H9 (cell line): ENCODE measurements at regions not wholly inside any gene's neighbourhood (a gene's known extent, or its start where the extent isn't known, plus 50 kb on each side); places are given as distances from the start of the nearest gene placed in this dataset.

Experiments
- DNase-seq: peaks from one replicate; pipeline ENCODE4 v3.0.0-alpha.2; 2017
- H2AFZ ChIP-seq: one replicate; pipeline ENCODE4 v1.6.1; 2013; ENCODE audit warnings: mild to moderate bottlenecking, low read length, control low read depth, moderate library complexity
- H2AK5ac ChIP-seq: 2 replicates; pipeline ENCODE4 v1.6.1; 2013; ENCODE audit warnings: low read length, control low read depth, mixed read lengths; ENCODE audit not compliant: insufficient read length
- H2BK120ac ChIP-seq: one replicate; pipeline ENCODE4 v1.6.1; 2013; ENCODE audit warnings: low read depth, mild to moderate bottlenecking, low read length, control low read depth, inconsistent platforms; ENCODE audit not compliant: poor library complexity, severe bottlenecking
- H2BK12ac ChIP-seq: 2 replicates; pipeline ENCODE4 v1.6.1; 2013; ENCODE audit warnings: low read length, control low read depth, mixed read lengths, low read depth; ENCODE audit not compliant: insufficient read length
- H2BK15ac ChIP-seq: 2 replicates; pipeline ENCODE4 v1.6.1; 2013; ENCODE audit warnings: low read depth, low read length, control low read depth
- H2BK20ac ChIP-seq: one replicate; pipeline ENCODE4 v1.6.1; 2013; ENCODE audit warnings: low read depth, mild to moderate bottlenecking, low read length, control low read depth, inconsistent platforms; ENCODE audit not compliant: poor library complexity, severe bottlenecking
- H2BK5ac ChIP-seq: 2 replicates; pipeline ENCODE4 v1.6.1; 2013; ENCODE audit warnings: low read length, control low read depth, mixed read lengths; ENCODE audit not compliant: insufficient read length
- H3K14ac ChIP-seq: 2 replicates; pipeline ENCODE4 v1.6.1; 2013; ENCODE audit warnings: low read length, control low read depth; ENCODE audit not compliant: insufficient read depth
- H3K18ac ChIP-seq: 2 replicates; pipeline ENCODE4 v1.6.1; 2013; ENCODE audit warnings: low read depth, mild to moderate bottlenecking, mixed read lengths, low read length, control low read depth; ENCODE audit not compliant: insufficient read length
- H3K23ac ChIP-seq: 2 replicates; pipeline ENCODE4 v1.6.1; 2013; ENCODE audit warnings: low read length, control low read depth, mixed read lengths, low read depth; ENCODE audit not compliant: insufficient read length
- H3K23me2 ChIP-seq: 2 replicates; pipeline ENCODE4 v1.6.1; 2013; ENCODE audit warnings: low read depth, mild to moderate bottlenecking, mixed read lengths, low read length, control low read depth; ENCODE audit not compliant: insufficient read length, poor library complexity, severe bottlenecking
- H3K27ac ChIP-seq: 2 replicates; pipeline ENCODE4 v1.5.1; 2013; ENCODE audit warnings: low read length, control low read depth, mixed read lengths, low read depth; ENCODE audit not compliant: insufficient read length
- H3K27me3 ChIP-seq: 2 replicates; pipeline ENCODE4 v1.6.1; 2013; ENCODE audit warnings: low read length, control low read depth, inconsistent platforms; ENCODE audit not compliant: insufficient read depth
- H3K4ac ChIP-seq: 2 replicates; pipeline ENCODE4 v1.6.1; 2013; ENCODE audit warnings: low read depth, mild to moderate bottlenecking, control low read depth, inconsistent platforms, low read length, moderate library complexity
- H3K4me1 ChIP-seq: 2 replicates; pipeline ENCODE4 v1.6.1; 2013; ENCODE audit warnings: low read length, control low read depth, inconsistent platforms; ENCODE audit not compliant: insufficient read depth
- H3K4me2 ChIP-seq: 2 replicates; pipeline ENCODE4 v1.6.1; 2013; ENCODE audit warnings: low read length, control low read depth, mixed read lengths; ENCODE audit not compliant: insufficient read length, insufficient read depth
- H3K56ac ChIP-seq: 2 replicates; pipeline ENCODE4 v1.6.1; 2013; ENCODE audit warnings: low read depth, mild to moderate bottlenecking, mixed read lengths, low read length, control low read depth; ENCODE audit not compliant: insufficient read length
- H3K79me1 ChIP-seq: 2 replicates; pipeline ENCODE4 v1.6.1; 2013; ENCODE audit warnings: low read depth, mild to moderate bottlenecking, moderate library complexity, low read length, control low read depth, inconsistent platforms; ENCODE audit not compliant: insufficient read depth, poor library complexity, severe bottlenecking
- H3K79me2 ChIP-seq: 2 replicates; pipeline ENCODE4 v1.6.1; 2013; ENCODE audit warnings: low read length, control low read depth, inconsistent platforms; ENCODE audit not compliant: insufficient read depth
- H3K9ac ChIP-seq: 2 replicates; pipeline ENCODE4 v1.6.1; 2013; ENCODE audit warnings: low read length, control low read depth, mixed read lengths; ENCODE audit not compliant: insufficient read length; ENCODE audit errors: extremely low read depth
- H3K9me3 ChIP-seq: one replicate; pipeline ENCODE4 v1.6.1; 2013; ENCODE audit warnings: low read depth, low read length, inconsistent platforms; ENCODE audit not compliant: control insufficient read depth
- H3T11ph ChIP-seq: one replicate; pipeline ENCODE4 v1.6.1; 2013; ENCODE audit warnings: mild to moderate bottlenecking, low read length, control low read depth, inconsistent platforms
- H4K20me1 ChIP-seq: one replicate; pipeline ENCODE4 v1.6.1; 2013; ENCODE audit not compliant: control insufficient read depth, insufficient read length, insufficient read depth
- H4K5ac ChIP-seq: 2 replicates; pipeline ENCODE4 v1.6.1; 2013; ENCODE audit warnings: low read depth, mild to moderate bottlenecking, mixed read lengths, low read length, control low read depth; ENCODE audit not compliant: insufficient read length
- H4K8ac ChIP-seq: replicated peaks from 2 replicates; pipeline ENCODE4 v1.6.1; 2013; ENCODE audit warnings: low read length, control low read depth, mixed read lengths, low read depth; ENCODE audit not compliant: insufficient read length
- H4K91ac ChIP-seq: 2 replicates; pipeline ENCODE4 v1.6.1; 2013; ENCODE audit warnings: low read depth, mild to moderate bottlenecking, moderate library complexity, mixed read lengths, low read length, control low read depth; ENCODE audit not compliant: insufficient read length
- H3K27ac Mint-ChIP-seq, 3 experiments: 2 replicates in 2 of 3; 3 replicates in 1 of 3; pipeline ENCODE4 v1.8.0; 2020 to 2021; ENCODE audit warnings: mixed read lengths in 3 of 3, mild to moderate bottlenecking in 1 of 3, moderate library complexity in 1 of 3
- H3K27me3 Mint-ChIP-seq: 2 replicates; pipeline ENCODE4 v1.8.0; 2021; ENCODE audit warnings: low read depth, mild to moderate bottlenecking, moderate library complexity, mixed read lengths
- H3K36me3 Mint-ChIP-seq, 3 experiments: 2 replicates in 2 of 3; 3 replicates in 1 of 3; pipeline ENCODE4 v1.8.0; 2020 to 2021; ENCODE audit warnings: low read depth in 3 of 3, mixed read lengths in 3 of 3; ENCODE audit not compliant: insufficient read depth in 1 of 3
- H3K4me1 Mint-ChIP-seq, 2 experiments: 2 replicates each; pipeline ENCODE4 v1.8.0; 2020; ENCODE audit warnings: mixed read lengths in 2 of 2
- H3K4me3 Mint-ChIP-seq, 2 experiments: 2 replicates in 1 of 2; 3 replicates in 1 of 2; pipeline ENCODE4 v1.8.0; 2020 to 2021; ENCODE audit warnings: mild to moderate bottlenecking in 2 of 2, mixed read lengths in 2 of 2, moderate library complexity in 1 of 2
- H3K9me3 Mint-ChIP-seq, 2 experiments: 2 replicates in 1 of 2; 3 replicates in 1 of 2; pipeline ENCODE4 v1.8.0; 2020; ENCODE audit warnings: mild to moderate bottlenecking in 2 of 2, mixed read lengths in 2 of 2, moderate library complexity in 1 of 2
- CTCF ChIP-seq: fragments of 200-600 bp; sonication (generic); conservative IDR thresholded peaks from 3 replicates; pipeline ENCODE4 v1.8.0; 2021; ENCODE audit warnings: antibody characterized with exemption, mild to moderate bottlenecking
- WGBS: extraction: QIAGEN DNeasy Blood & Tissue Kit; methylation state at CpG from one replicate; pipeline ENCODE4 v1.1.7; 2013; ENCODE audit warnings: missing lambda C conversion rate, low lambda C conversion rate, mixed read lengths; ENCODE audit not compliant: insufficient read length; ENCODE audit errors: extremely low coverage; 5-methylcytosine and 5-hydroxymethylcytosine counted together

- Histone ChIP-seq H3K9ac (no peak overlapping the region), H3K23ac (no peak overlapping the region), H3K79me2 (no peaks in the 10 kb centered on the region), H2BK12ac (no peak overlapping the region), H2BK120ac (no peak overlapping the region), H3T11ph (no peak overlapping the region), H3K4me1 (no peaks in the 10 kb centered on the region), H2BK20ac (no peak overlapping the region), H2BK15ac (no peak overlapping the region), H3K27me3 (no peaks in the 10 kb centered on the region), H3K23me2 (no peaks in the 10 kb centered on the region), H3K18ac (no peak overlapping the region), H4K5ac (no peak overlapping the region), H3K9me3 (no peaks in the 10 kb centered on the region), H3K4me2 (no peak overlapping the region), H3K27ac (no peak overlapping the region), H4K91ac (no peak overlapping the region), H3K79me1 (no peaks in the 10 kb centered on the region), H2BK5ac (no peak overlapping the region), H4K20me1 (no peaks in the 10 kb centered on the region), H3K4ac (no peak overlapping the region), H3K14ac (no peak overlapping the region), H2AK5ac (no peak overlapping the region), H4K8ac (no peak overlapping the region), H2AFZ (no peak overlapping the region), H3K56ac (no peak overlapping the region)
- H3K4me1 Mint-ChIP-seq = no peaks in the 10 kb centered on the region
- H3K36me3 Mint-ChIP-seq = no peaks in the 10 kb centered on the region
- H3K27me3 Mint-ChIP-seq = peaks cover 6% of the 10 kb centered on the region; the same call in 1 of the 2 replicates
- H3K9me3 Mint-ChIP-seq = peaks cover 3 to 7% of the 10 kb centered on the region in 2 experiments; a peak in 4 of 5 replicates
- no peak for TF ChIP-seq CTCF
- H3K27ac Mint-ChIP-seq = no peak overlapping the region
- no CpG with 5 or more reads among the region's 1 CpG for WGBS
- H3K4me3 Mint-ChIP-seq = no peak overlapping the region
- no peak for DNase-seq
Observed at GRCh38 chr2:116117845-116118244, 1675.4 kb downstream of the DPP10 start.
